ENCODE measurements at regions not wholly inside any gene's neighbourhood (a gene's known extent, or its start where the extent isn't known, plus 50 kb on each side); places are given as distances from the start of the nearest gene placed in this dataset.

- Histone ChIP-seq H3K36me3 (ENCODE audit: control insufficient read depth in 5 of 5, insufficient read depth in 5 of 5, low read length in 5 of 5) (no peaks in the 10 kb centered on the region), H3K4me1 (ENCODE audit: control insufficient read depth in 5 of 5, insufficient read depth in 5 of 5, low read length in 5 of 5) (no peaks in the 10 kb centered on the region), H3K27me3 (ENCODE audit: control insufficient read depth in 5 of 5, insufficient read depth in 4 of 5, low read length in 5 of 5) (no peaks in the 10 kb centered on the region), H3K4me3 (ENCODE audit: low read depth in 1 of 5, low read length in 5 of 5) (no peak overlapping the region), H3K27ac (ENCODE audit: low read depth, low read length) (no peak overlapping the region), H3K9me3 (ENCODE audit: control insufficient read depth in 5 of 5, low read length in 5 of 5) (no peaks in the 10 kb centered on the region), H3K9ac (ENCODE audit: low read length in 5 of 5) (no peak overlapping the region)
These were observed 75.2 kb upstream of the SOX4 start for GRCh38 chr6:21518317-21518716.

- Histone ChIP-seq H3K27me3 (ENCODE audit: control insufficient read depth in 5 of 5, insufficient read depth in 4 of 5, low read length in 5 of 5) (no peaks in the 10 kb centered on the region), H3K4me1 (ENCODE audit: control insufficient read depth in 5 of 5, insufficient read depth in 5 of 5, low read length in 5 of 5) (no peaks in the 10 kb centered on the region), H3K9me3 (ENCODE audit: control insufficient read depth in 5 of 5, low read length in 5 of 5) (no peaks in the 10 kb centered on the region), H3K4me3 (ENCODE audit: low read depth in 1 of 5, low read length in 5 of 5) (no peak overlapping the region), H3K27ac (ENCODE audit: low read depth, low read length) (no peak overlapping the region), H3K36me3 (ENCODE audit: control insufficient read depth in 5 of 5, insufficient read depth in 5 of 5, low read length in 5 of 5) (no peaks in the 10 kb centered on the region), H3K9ac (ENCODE audit: low read length in 5 of 5) (no peak overlapping the region)
These were observed 73.9 kb upstream of the SOX4 start for GRCh38 chr6:21519642-21520041.

GRCh38 chr6:21521276-21521675 is 72.3 kb upstream of the SOX4 start:
- Histone ChIP-seq H3K27me3 (ENCODE audit: control insufficient read depth in 5 of 5, insufficient read depth in 4 of 5, low read length in 5 of 5) (no peaks in the 10 kb centered on the region), H3K4me1 (ENCODE audit: control insufficient read depth in 5 of 5, insufficient read depth in 5 of 5, low read length in 5 of 5) (no peaks in the 10 kb centered on the region), H3K9me3 (ENCODE audit: control insufficient read depth in 5 of 5, low read length in 5 of 5) (no peaks in the 10 kb centered on the region), H3K27ac (ENCODE audit: low read depth, low read length) (no peak overlapping the region), H3K4me3 (ENCODE audit: low read depth in 1 of 5, low read length in 5 of 5) (no peak overlapping the region), H3K36me3 (ENCODE audit: control insufficient read depth in 5 of 5, insufficient read depth in 5 of 5, low read length in 5 of 5) (no peaks in the 10 kb centered on the region), H3K9ac (ENCODE audit: low read length in 5 of 5) (no peak overlapping the region)

- Histone ChIP-seq H3K4me3 (ENCODE audit: low read depth in 1 of 5, low read length in 5 of 5) (no peak overlapping the region), H3K9me3 (ENCODE audit: control insufficient read depth in 5 of 5, low read length in 5 of 5) (no peaks in the 10 kb centered on the region), H3K27me3 (ENCODE audit: control insufficient read depth in 5 of 5, insufficient read depth in 4 of 5, low read length in 5 of 5) (no peaks in the 10 kb centered on the region), H3K4me1 (ENCODE audit: control insufficient read depth in 5 of 5, insufficient read depth in 5 of 5, low read length in 5 of 5) (peaks cover 0 to 5% (median 0%) of the 10 kb centered on the region in 5 donors), H3K36me3 (ENCODE audit: control insufficient read depth in 5 of 5, insufficient read depth in 5 of 5, low read length in 5 of 5) (no peaks in the 10 kb centered on the region), H3K27ac (ENCODE audit: low read depth, low read length) (no peak overlapping the region), H3K9ac (ENCODE audit: low read length in 5 of 5) (no peak overlapping the region)
These were observed 71.3 kb upstream of the SOX4 start for GRCh38 chr6:21522143-21522747.

GRCh38 chr6:21522797-21523456 is 70.6 kb upstream of the SOX4 start:
- no peak overlapping the region for H3K4me3 ChIP-seq (ENCODE audit: low read depth in 1 of 5, low read length in 5 of 5)
- H3K4me1 ChIP-seq (ENCODE audit: control insufficient read depth in 5 of 5, insufficient read depth in 5 of 5, low read length in 5 of 5) = peaks cover 0 to 11% (median 0%) of the 10 kb centered on the region in 5 donors
- H3K27ac ChIP-seq (ENCODE audit: low read depth, low read length) = no peak overlapping the region
- no peaks in the 10 kb centered on the region for H3K36me3 ChIP-seq (ENCODE audit: control insufficient read depth in 5 of 5, insufficient read depth in 5 of 5, low read length in 5 of 5)
- H3K27me3 ChIP-seq (ENCODE audit: control insufficient read depth in 5 of 5, insufficient read depth in 4 of 5, low read length in 5 of 5) = no peaks in the 10 kb centered on the region
- no peaks in the 10 kb centered on the region for H3K9me3 ChIP-seq (ENCODE audit: control insufficient read depth in 5 of 5, low read length in 5 of 5)
- H3K9ac ChIP-seq (ENCODE audit: low read length in 5 of 5) = no peak overlapping the region

GRCh38 chr6:21523652-21524051 is 69.9 kb upstream of the SOX4 start:
- H3K27me3 ChIP-seq (ENCODE audit: control insufficient read depth in 5 of 5, insufficient read depth in 4 of 5, low read length in 5 of 5) = no peaks in the 10 kb centered on the region
- H3K27ac ChIP-seq (ENCODE audit: low read depth, low read length) = no peak overlapping the region
- H3K4me3 ChIP-seq (ENCODE audit: low read depth in 1 of 5, low read length in 5 of 5) = no peak overlapping the region
- no peak overlapping the region for H3K9ac ChIP-seq (ENCODE audit: low read length in 5 of 5)
- H3K36me3 ChIP-seq (ENCODE audit: control insufficient read depth in 5 of 5, insufficient read depth in 5 of 5, low read length in 5 of 5) = no peaks in the 10 kb centered on the region
- H3K9me3 ChIP-seq (ENCODE audit: control insufficient read depth in 5 of 5, low read length in 5 of 5) = no peaks in the 10 kb centered on the region
- H3K4me1 ChIP-seq (ENCODE audit: control insufficient read depth in 5 of 5, insufficient read depth in 5 of 5, low read length in 5 of 5) = peaks cover 0 to 11% (median 0%) of the 10 kb centered on the region in 5 donors

- H3K4me1 ChIP-seq (ENCODE audit: control insufficient read depth in 5 of 5, insufficient read depth in 5 of 5, low read length in 5 of 5) = peaks cover 0 to 11% (median 0%) of the 10 kb centered on the region in 5 donors
- no peak overlapping the region for H3K27ac ChIP-seq (ENCODE audit: low read depth, low read length)
- no peak overlapping the region for H3K4me3 ChIP-seq (ENCODE audit: low read depth in 1 of 5, low read length in 5 of 5)
- H3K27me3 ChIP-seq (ENCODE audit: control insufficient read depth in 5 of 5, insufficient read depth in 4 of 5, low read length in 5 of 5) = no peaks in the 10 kb centered on the region
- no peak overlapping the region for H3K9ac ChIP-seq (ENCODE audit: low read length in 5 of 5)
- H3K9me3 ChIP-seq (ENCODE audit: control insufficient read depth in 5 of 5, low read length in 5 of 5) = no peaks in the 10 kb centered on the region
- no peaks in the 10 kb centered on the region for H3K36me3 ChIP-seq (ENCODE audit: control insufficient read depth in 5 of 5, insufficient read depth in 5 of 5, low read length in 5 of 5)
These were observed 69.3 kb upstream of the SOX4 start for GRCh38 chr6:21524201-21524600.

GRCh38 chr6:21526974-21527373 is 66.6 kb upstream of the SOX4 start:
- Histone ChIP-seq H3K9ac (ENCODE audit: low read length in 5 of 5) (no peak overlapping the region), H3K4me3 (ENCODE audit: low read depth in 1 of 5, low read length in 5 of 5) (no peak overlapping the region)

GRCh38 chr6:21527731-21528130 is 65.8 kb upstream of the SOX4 start:
- no peak overlapping the region for H3K9ac ChIP-seq (ENCODE audit: low read length in 5 of 5)
- no peak overlapping the region for H3K27ac ChIP-seq (ENCODE audit: low read depth, low read length)
- no peaks in the 10 kb centered on the region for H3K9me3 ChIP-seq (ENCODE audit: control insufficient read depth in 5 of 5, low read length in 5 of 5)
- no peak overlapping the region for H3K4me3 ChIP-seq (ENCODE audit: low read depth in 1 of 5, low read length in 5 of 5)
- no peaks in the 10 kb centered on the region for H3K36me3 ChIP-seq (ENCODE audit: control insufficient read depth in 5 of 5, insufficient read depth in 5 of 5, low read length in 5 of 5)
- peaks cover 0 to 18% (median 0%) of the 10 kb centered on the region in 5 donors for H3K4me1 ChIP-seq (ENCODE audit: control insufficient read depth in 5 of 5, insufficient read depth in 5 of 5, low read length in 5 of 5)
- H3K27me3 ChIP-seq (ENCODE audit: control insufficient read depth in 5 of 5, insufficient read depth in 4 of 5, low read length in 5 of 5) = no peaks in the 10 kb centered on the region

More at GRCh38 chr6:21526974-21527373, 66.6 kb upstream of the SOX4 start:
- H3K9me3 ChIP-seq (ENCODE audit: control insufficient read depth in 5 of 5, low read length in 5 of 5) = no peaks in the 10 kb centered on the region
- H3K27me3 ChIP-seq (ENCODE audit: control insufficient read depth in 5 of 5, insufficient read depth in 4 of 5, low read length in 5 of 5) = no peaks in the 10 kb centered on the region
- no peaks in the 10 kb centered on the region for H3K36me3 ChIP-seq (ENCODE audit: control insufficient read depth in 5 of 5, insufficient read depth in 5 of 5, low read length in 5 of 5)
- peaks cover 0 to 18% (median 0%) of the 10 kb centered on the region in 5 donors for H3K4me1 ChIP-seq (ENCODE audit: control insufficient read depth in 5 of 5, insufficient read depth in 5 of 5, low read length in 5 of 5)
- H3K27ac ChIP-seq (ENCODE audit: low read depth, low read length) = no peak overlapping the region

- no peaks in the 10 kb centered on the region for H3K27me3 ChIP-seq (ENCODE audit: control insufficient read depth in 5 of 5, insufficient read depth in 4 of 5, low read length in 5 of 5)
- no peak overlapping the region for H3K9ac ChIP-seq (ENCODE audit: low read length in 5 of 5)
- H3K4me1 ChIP-seq (ENCODE audit: control insufficient read depth in 5 of 5, insufficient read depth in 5 of 5, low read length in 5 of 5) = peaks cover 0 to 18% (median 0%) of the 10 kb centered on the region in 5 donors
- no peaks in the 10 kb centered on the region for H3K36me3 ChIP-seq (ENCODE audit: control insufficient read depth in 5 of 5, insufficient read depth in 5 of 5, low read length in 5 of 5)
- no peaks in the 10 kb centered on the region for H3K9me3 ChIP-seq (ENCODE audit: control insufficient read depth in 5 of 5, low read length in 5 of 5)
- no peak overlapping the region for H3K27ac ChIP-seq (ENCODE audit: low read depth, low read length)
- H3K4me3 ChIP-seq (ENCODE audit: low read depth in 1 of 5, low read length in 5 of 5) = no peak overlapping the region
These were observed 64.1 kb upstream of the SOX4 start for GRCh38 chr6:21529431-21529830.
